K562 (cell line): ENCODE measurements at regions not wholly inside any gene's neighbourhood (a gene's known extent, or its start where the extent isn't known, plus 50 kb on each side); places are given as distances from the start of the nearest gene placed in this dataset.

Experiments used
- BCLAF1 ChIP-seq, 2 experiments: fragments of 450-650 bp in 1 of 2; IDR thresholded peaks; 2 replicates each; pipeline ENCODE4 v1.6.1; 2011 to 2017; ENCODE audit warnings: low read depth in 2 of 2, antibody characterized with exemption in 1 of 2, borderline replicate concordance in 1 of 2, low read length in 1 of 2, mild to moderate bottlenecking in 1 of 2, mixed read lengths in 1 of 2; ENCODE audit not compliant: control insufficient read depth in 1 of 2
- DNMT1 ChIP-seq: fragments of 450-650 bp; IDR thresholded peaks from 2 replicates; pipeline ENCODE4 v1.6.1; 2016; ENCODE audit warnings: antibody characterized with exemption, mild to moderate bottlenecking
- ELF2 ChIP-seq: fragments of 250-450 bp; sonication (Bioruptor Pico); IDR thresholded peaks from 2 replicates; pipeline ENCODE4 v1.5.0; 2021; ENCODE audit warnings: mild to moderate bottlenecking
- ETV6 ChIP-seq, 3 experiments: fragments of 150-350 bp in 1 of 3; sonication (generic) in 1 of 3; formaldehyde crosslinking in 1 of 3; IDR thresholded peaks; 2 replicates each; pipeline versions ENCODE4 v1.6.1 to v1.8.0; 2014 to 2022; ENCODE audit warnings: borderline replicate concordance in 2 of 3, low read depth in 2 of 3, antibody characterized with exemption in 1 of 3, low read length in 1 of 3, mild to moderate bottlenecking in 1 of 3, missing genetic modification reagents in 1 of 3
- HEY1 ChIP-seq: fragments of 250-450 bp; sonication (Bioruptor Pico); IDR thresholded peaks from 2 replicates; pipeline ENCODE4 v1.5.0; 2020; ENCODE audit warnings: mild to moderate bottlenecking, moderate library complexity, borderline replicate concordance
- HNRNPLL ChIP-seq: fragments of 200-400 bp; formaldehyde crosslinking; IDR thresholded peaks from 2 replicates; pipeline ENCODE4 v1.6.1; 2017; ENCODE audit warnings: low read length, low read depth, mild to moderate bottlenecking; ENCODE audit not compliant: poor library complexity, severe bottlenecking
- MIER1 ChIP-seq: fragments of 450-650 bp; IDR thresholded peaks from 2 replicates; pipeline ENCODE4 v1.6.1; 2016; ENCODE audit warnings: antibody characterized with exemption, mild to moderate bottlenecking, low read depth
- POLR2AphosphoS5 ChIP-seq: IDR thresholded peaks from 2 replicates; pipeline ENCODE4 v1.6.1; 2011; ENCODE audit warnings: mild to moderate bottlenecking, low read depth, low read length, moderate library complexity; ENCODE audit not compliant: control insufficient read depth, insufficient read depth
- SIN3B ChIP-seq: fragments of 450-650 bp; IDR thresholded peaks from 2 replicates; pipeline ENCODE4 v1.6.1; 2017; ENCODE audit warnings: low read depth, mild to moderate bottlenecking, moderate library complexity
- THRA ChIP-seq: fragments of 450-650 bp; IDR thresholded peaks from 2 replicates; pipeline ENCODE4 v1.6.1; 2017; ENCODE audit warnings: mild to moderate bottlenecking, moderate library complexity
- ZBTB40 ChIP-seq, 2 experiments: fragments of 450-650 bp in 1 of 2; sonication (generic) in 1 of 2; formaldehyde crosslinking in 1 of 2; IDR thresholded peaks; 2 replicates each; pipeline versions ENCODE4 v1.7.1 to v1.9.0; 2016 to 2022; ENCODE audit warnings: inconsistent platforms in 1 of 2, mild to moderate bottlenecking in 1 of 2, missing genetic modification reagents in 1 of 2
- ZC3H4 ChIP-seq: sonication (generic); formaldehyde crosslinking; IDR thresholded peaks from 2 replicates; pipeline ENCODE4 v1.9.0; 2021; ENCODE audit warnings: missing genetic modification reagents, borderline replicate concordance
- ZNF785 ChIP-seq: fragments of 250-450 bp; sonication (Bioruptor Pico); IDR thresholded peaks from 2 replicates; pipeline ENCODE4 v1.4.0; 2020; ENCODE audit warnings: mild to moderate bottlenecking

- TF ChIP-seq ZBTB40 (IDR thresholded peaks at IDR 0.05) = no peak
- TF ChIP-seq ZBTB40 (CRISPR knock-in tag; IDR thresholded peaks at IDR 0.05) = no peak
- TF ChIP-seq ZC3H4 (CRISPR knock-in tag) = no peak
- TF ChIP-seq HNRNPLL = no peak
- no peak for TF ChIP-seq MIER1
- TF ChIP-seq POLR2AphosphoS5 = no peak
- TF ChIP-seq BCLAF1 (IDR thresholded peaks at IDR 0.05; ENCODE audit: borderline replicate concordance in 1 of 2, control insufficient read depth in 1 of 2, low read depth in 2 of 2, low read length in 1 of 2) = no peak
- no peak for TF ChIP-seq SIN3B
- TF ChIP-seq THRA = no peak
- TF ChIP-seq ELF2 (CRISPR knock-in tag) = no peak
- TF ChIP-seq DNMT1 = no peak
- no peak for TF ChIP-seq ETV6 (IDR thresholded peaks at IDR 0.05; ENCODE audit: borderline replicate concordance in 1 of 2, low read depth in 2 of 2, low read length in 1 of 2)
- no peak for TF ChIP-seq ETV6 (CRISPR knock-in tag; IDR thresholded peaks at IDR 0.05; ENCODE audit: borderline replicate concordance)
- no peak for TF ChIP-seq ZNF785 (CRISPR knock-in tag)
- no peak for TF ChIP-seq HEY1
These were observed 517.7 kb upstream of the TBL1XR1 start (continued) for GRCh38 chr3:177714945-177715344.
